IPS-NIHi11 (cell line): ENCODE measurements at regions not wholly inside any gene's neighbourhood (a gene's known extent, or its start where the extent isn't known, plus 50 kb on each side); places are given as distances from the start of the nearest gene placed in this dataset.

Experiments used
- DNase-seq: peaks from one replicate; pipeline ENCODE4 v3.0.0; 2012; ENCODE audit warnings: mixed read lengths, low spot score

GRCh38 chrX:39440799-39441284 is 639.6 kb downstream of the MID1IP1 start:
- no peak for DNase-seq

- no peak for DNase-seq
Measured at GRCh38 chrX:39442332-39442731, 641.1 kb downstream of the MID1IP1 start.

- no peak for DNase-seq
Measured at GRCh38 chrX:39443240-39443639, 642.0 kb downstream of the MID1IP1 start.

- peak; percentile 28 for DNase-seq
Measured at GRCh38 chrX:39445336-39445735, 644.1 kb downstream of the MID1IP1 start.

- DNase-seq = no peak
Measured at GRCh38 chrX:39449352-39449751, 648.1 kb downstream of the MID1IP1 start.

- no peak for DNase-seq
Measured at GRCh38 chrX:39450234-39450977, 647.4 kb downstream of the BCOR start.

- no peak for DNase-seq
Measured at GRCh38 chrX:39451046-39451445, 646.7 kb downstream of the BCOR start.

GRCh38 chrX:39452401-39452800 is 645.4 kb downstream of the BCOR start:
- no peak for DNase-seq

GRCh38 chrX:39453889-39454621 is 643.7 kb downstream of the BCOR start:
- DNase-seq = no peak

GRCh38 chrX:39456894-39457604 is 640.7 kb downstream of the BCOR start:
- no peak for DNase-seq

GRCh38 chrX:39458779-39459178 is 639.0 kb downstream of the BCOR start:
- no peak for DNase-seq

- DNase-seq = no peak
Measured at GRCh38 chrX:39459204-39459603, 638.6 kb downstream of the BCOR start.

GRCh38 chrX:39459952-39460351 is 637.8 kb downstream of the BCOR start:
- DNase-seq = no peak

GRCh38 chrX:39460499-39460898 is 637.3 kb downstream of the BCOR start:
- no peak for DNase-seq

- DNase-seq = no peak
Measured at GRCh38 chrX:39462835-39463234, 634.9 kb downstream of the BCOR start.

GRCh38 chrX:39464253-39464652 is 633.5 kb downstream of the BCOR start:
- no peak for DNase-seq

- no peak for DNase-seq
Measured at GRCh38 chrX:39465467-39465866, 632.3 kb downstream of the BCOR start.

GRCh38 chrX:39465906-39466305 is 631.9 kb downstream of the BCOR start:
- DNase-seq = no peak

- no peak for DNase-seq
Measured at GRCh38 chrX:39469126-39469525, 628.6 kb downstream of the BCOR start.

- no peak for DNase-seq
Measured at GRCh38 chrX:39470588-39471407, 627.0 kb downstream of the BCOR start.

- no peak for DNase-seq
Measured at GRCh38 chrX:39472161-39472560, 625.6 kb downstream of the BCOR start.

GRCh38 chrX:39473812-39474211 is 623.9 kb downstream of the BCOR start:
- DNase-seq = no peak
